ENCODE measurements at regions not wholly inside any gene's neighbourhood (a gene's known extent, or its start where the extent isn't known, plus 50 kb on each side); places are given as distances from the start of the nearest gene placed in this dataset.
"Not testable (repeated sequence)": the region's sequence is repeated elsewhere in the genome, so short reads cannot be mapped to it uniquely, and the experiment has no call there.

DNA sequence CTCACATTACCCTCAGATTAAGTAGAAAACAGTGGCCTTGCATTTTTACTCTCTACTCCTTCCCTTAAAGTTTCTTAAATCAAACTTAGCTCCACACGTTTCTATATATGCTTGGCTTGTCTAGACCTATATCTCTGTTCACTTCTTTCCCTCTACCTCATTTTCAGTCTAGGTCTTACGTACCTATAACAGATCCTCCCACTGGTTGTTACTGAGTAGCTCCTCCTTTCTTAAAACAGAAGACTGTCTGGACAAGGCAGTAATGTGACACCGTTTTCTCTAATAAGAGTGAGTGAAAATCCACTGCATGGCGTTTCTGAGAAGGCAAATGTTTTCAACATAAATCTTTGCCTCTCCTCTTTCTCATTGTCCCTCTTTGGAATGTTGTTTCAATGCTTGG, 211.7 kb upstream of the POGK start:
- Mint-ChIP-seq H3K4me1 (ENCODE audit: low read depth) (no peaks in the 10 kb centered on the region), H3K27ac (no peak overlapping the region), H3K4me3 (ENCODE audit: low read depth) (no peak overlapping the region), H3K36me3 (ENCODE audit: low read depth) (no peaks in the 10 kb centered on the region), H3K27me3 (ENCODE audit: low read depth) (no peaks in the 10 kb centered on the region), H3K9me3 (no peaks in the 10 kb centered on the region)
- intact Hi-C loops (cut with micrococcal nuclease): no loop called here
- no peak for DNase-seq (ENCODE audit: low spot score)

DNA sequence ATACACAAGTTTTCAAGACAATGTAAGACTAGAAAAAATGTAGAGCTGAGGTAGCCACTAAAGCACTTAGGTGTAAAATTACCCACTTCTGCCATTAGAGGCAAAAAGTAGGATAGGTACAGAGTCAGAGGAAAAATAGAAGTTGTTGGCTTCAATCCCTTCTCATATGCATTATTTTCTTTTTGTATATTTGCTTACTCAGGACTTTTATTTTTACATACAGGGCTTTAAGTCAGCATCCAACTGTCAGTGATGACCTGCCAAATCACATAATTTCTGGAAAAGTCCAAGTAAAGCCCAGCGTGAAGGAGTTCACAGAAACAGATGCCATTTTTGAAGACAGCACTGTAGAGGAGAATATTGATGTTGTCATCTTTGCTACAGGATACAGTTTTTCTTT, 211.0 kb upstream of the POGK start:
- H3K4me3 Mint-ChIP-seq (ENCODE audit: low read depth): no peak overlapping the region
- DNase-seq (ENCODE audit: low spot score): no peak
- no peaks in the 10 kb centered on the region for H3K27me3 Mint-ChIP-seq (ENCODE audit: low read depth)
- H3K36me3 Mint-ChIP-seq (ENCODE audit: low read depth): no peaks in the 10 kb centered on the region
- intact Hi-C loops (cut with micrococcal nuclease): no loop called here
- no peak overlapping the region for H3K27ac Mint-ChIP-seq
- no peaks in the 10 kb centered on the region for H3K9me3 Mint-ChIP-seq
- no peaks in the 10 kb centered on the region for H3K4me1 Mint-ChIP-seq (ENCODE audit: low read depth)

DNA sequence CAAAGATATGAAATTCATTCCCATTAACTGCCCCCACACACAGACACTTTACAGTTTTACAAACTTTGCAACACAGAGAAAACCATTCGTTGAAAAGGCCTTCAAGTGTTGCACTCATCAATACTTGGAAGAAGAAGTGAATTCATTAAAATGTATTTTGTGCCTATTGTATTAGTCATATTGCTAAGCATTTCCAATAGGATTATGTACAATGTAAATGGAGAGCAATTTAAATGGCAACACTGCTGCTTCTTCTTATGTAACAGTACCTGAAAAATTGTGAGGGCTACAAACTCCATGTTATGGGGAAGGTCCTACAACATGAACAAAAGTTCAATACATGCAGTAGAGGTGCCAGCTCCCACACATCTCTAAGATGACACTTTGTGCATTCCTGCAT, 209.3 kb upstream of the POGK start:
- DNase-seq (ENCODE audit: low spot score): no peak
- no peak overlapping the region for H3K27ac Mint-ChIP-seq
- H3K27me3 Mint-ChIP-seq (ENCODE audit: low read depth): no peaks in the 10 kb centered on the region
- intact Hi-C loops (cut with micrococcal nuclease): no loop called here
- no peaks in the 10 kb centered on the region for H3K4me1 Mint-ChIP-seq (ENCODE audit: low read depth)
- no peak overlapping the region for H3K4me3 Mint-ChIP-seq (ENCODE audit: low read depth)
- no peaks in the 10 kb centered on the region for H3K36me3 Mint-ChIP-seq (ENCODE audit: low read depth)
- H3K9me3 Mint-ChIP-seq: no peaks in the 10 kb centered on the region

DNA sequence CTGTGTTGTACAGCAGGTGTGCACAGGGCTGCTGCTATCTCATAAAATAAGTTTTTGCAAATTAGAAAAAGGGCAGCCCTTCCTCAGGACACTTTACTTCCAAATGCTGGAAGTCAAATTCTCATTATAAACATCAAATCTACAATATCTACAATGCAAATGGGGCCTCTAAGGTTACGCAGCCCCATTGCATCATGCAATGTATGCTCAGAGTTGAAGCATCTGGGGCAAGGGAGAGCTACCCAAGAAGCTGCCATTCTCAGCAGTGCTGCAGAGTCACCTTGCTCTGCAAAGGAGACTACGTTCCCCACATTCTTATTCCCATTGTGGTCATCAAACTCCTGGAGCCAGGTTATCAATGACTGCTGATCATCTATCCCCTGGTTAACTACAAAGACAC, 208.9 kb upstream of the POGK start:
- no peak overlapping the region for H3K27ac Mint-ChIP-seq
- DNase-seq (ENCODE audit: low spot score): no peak
- intact Hi-C loops (cut with micrococcal nuclease): no loop called here
- no peaks in the 10 kb centered on the region for H3K27me3 Mint-ChIP-seq (ENCODE audit: low read depth)
- no peaks in the 10 kb centered on the region for H3K36me3 Mint-ChIP-seq (ENCODE audit: low read depth)
- no peaks in the 10 kb centered on the region for H3K9me3 Mint-ChIP-seq
- H3K4me1 Mint-ChIP-seq (ENCODE audit: low read depth): no peaks in the 10 kb centered on the region
- no peak overlapping the region for H3K4me3 Mint-ChIP-seq (ENCODE audit: low read depth)

DNA sequence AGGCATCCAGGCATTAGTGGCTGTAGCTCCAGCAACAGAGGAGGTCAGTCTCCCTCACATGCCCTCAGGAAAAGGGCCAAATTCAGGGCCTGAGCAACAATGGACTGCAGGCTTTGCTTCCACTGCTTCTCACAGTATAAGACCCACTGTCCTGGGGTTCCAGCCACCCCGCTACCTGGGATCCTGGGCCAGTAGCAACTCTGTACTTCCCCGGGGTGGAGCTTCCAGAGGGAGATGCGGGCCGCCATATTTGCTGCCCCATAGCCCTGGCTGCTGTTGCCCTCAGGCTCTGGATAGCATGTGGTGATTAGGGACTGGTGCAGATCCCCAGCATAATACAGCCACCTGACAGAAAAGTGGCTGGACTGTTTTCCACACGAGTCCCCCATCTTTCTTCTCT, 201.1 kb upstream of the POGK start:
- no peak overlapping the region for H3K4me3 Mint-ChIP-seq (ENCODE audit: low read depth)
- intact Hi-C loops (cut with micrococcal nuclease): no loop called here
- H3K4me1 Mint-ChIP-seq (ENCODE audit: low read depth): no peaks in the 10 kb centered on the region
- H3K27me3 Mint-ChIP-seq (ENCODE audit: low read depth): no peaks in the 10 kb centered on the region
- no peaks in the 10 kb centered on the region for H3K36me3 Mint-ChIP-seq (ENCODE audit: low read depth)
- DNase-seq (ENCODE audit: low spot score): no peak
- no peak overlapping the region for H3K27ac Mint-ChIP-seq
- no peaks in the 10 kb centered on the region for H3K9me3 Mint-ChIP-seq

DNA sequence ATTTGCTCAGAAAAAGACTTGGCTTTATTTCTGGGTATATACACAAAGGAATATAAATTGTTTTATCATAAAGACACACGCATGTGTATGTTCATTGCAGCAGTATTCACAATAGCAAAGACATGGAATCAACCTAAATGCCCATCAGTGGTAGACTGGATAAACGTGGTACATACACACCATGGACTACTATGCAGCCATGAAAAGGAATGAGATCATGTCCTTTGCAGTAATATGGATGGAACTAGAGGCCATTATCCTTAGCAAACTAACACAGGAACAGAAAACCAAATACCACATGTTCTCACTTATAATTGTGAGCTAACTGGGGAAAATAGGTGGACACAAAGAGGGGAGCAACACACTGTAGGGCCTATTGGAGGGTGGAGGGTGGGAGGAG, 182.0 kb upstream of the POGK start:
- DNase-seq (ENCODE audit: low spot score); H3K9me3 Mint-ChIP-seq; H3K4me3 Mint-ChIP-seq (ENCODE audit: low read depth); H3K27ac Mint-ChIP-seq; intact Hi-C loops (cut with micrococcal nuclease); H3K4me1 Mint-ChIP-seq (ENCODE audit: low read depth); H3K27me3 Mint-ChIP-seq (ENCODE audit: low read depth); H3K36me3 Mint-ChIP-seq (ENCODE audit: low read depth): not testable (repeated sequence)

DNA sequence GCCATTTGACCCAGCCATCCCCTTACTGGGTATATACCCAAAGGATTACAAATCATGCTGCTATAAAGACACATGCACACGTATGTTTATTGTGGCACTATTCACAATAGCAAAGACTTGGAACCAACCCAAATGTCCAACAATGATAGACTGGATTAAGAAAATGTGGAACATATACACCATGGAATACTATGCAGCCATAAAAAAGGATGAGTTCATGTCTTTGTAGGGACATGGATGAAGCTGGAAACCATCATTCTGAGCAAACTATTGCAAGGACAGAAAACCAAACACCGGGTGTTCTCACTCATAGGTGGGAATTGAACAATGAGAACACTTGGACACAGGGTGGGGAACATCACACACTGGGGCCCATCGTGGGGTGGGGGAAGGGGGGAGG, 172.5 kb upstream of the POGK start:
- H3K36me3 Mint-ChIP-seq (ENCODE audit: low read depth); intact Hi-C loops (cut with micrococcal nuclease): not testable (repeated sequence)

DNA sequence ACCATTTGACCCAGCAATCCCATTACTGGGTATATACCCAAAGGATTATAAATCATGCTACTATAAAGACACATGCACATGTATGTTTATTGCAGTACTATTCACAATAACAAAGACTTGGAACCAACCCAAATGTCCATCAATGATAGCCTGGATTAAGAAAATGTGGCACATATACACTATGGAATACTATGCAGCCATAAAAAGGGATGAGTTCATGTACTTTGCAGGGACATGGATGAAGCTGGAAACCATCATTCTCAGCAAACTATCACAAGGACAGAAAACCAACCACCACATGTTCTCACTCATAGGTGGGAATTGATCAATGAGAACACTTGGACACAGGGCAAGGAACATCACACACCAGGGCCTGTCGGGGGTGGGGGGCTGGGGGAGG, 171.7 kb upstream of the POGK start:
- H3K9me3 Mint-ChIP-seq; intact Hi-C loops (cut with micrococcal nuclease); DNase-seq (ENCODE audit: low spot score); H3K36me3 Mint-ChIP-seq (ENCODE audit: low read depth); H3K27me3 Mint-ChIP-seq (ENCODE audit: low read depth); H3K4me1 Mint-ChIP-seq (ENCODE audit: low read depth); H3K27ac Mint-ChIP-seq; H3K4me3 Mint-ChIP-seq (ENCODE audit: low read depth): not testable (repeated sequence)

More for the DNA sequence above, 172.5 kb upstream of the POGK start:
- H3K9me3 Mint-ChIP-seq; DNase-seq (ENCODE audit: low spot score); H3K4me1 Mint-ChIP-seq (ENCODE audit: low read depth); H3K27ac Mint-ChIP-seq; H3K4me3 Mint-ChIP-seq (ENCODE audit: low read depth); H3K27me3 Mint-ChIP-seq (ENCODE audit: low read depth): not testable (repeated sequence)

DNA sequence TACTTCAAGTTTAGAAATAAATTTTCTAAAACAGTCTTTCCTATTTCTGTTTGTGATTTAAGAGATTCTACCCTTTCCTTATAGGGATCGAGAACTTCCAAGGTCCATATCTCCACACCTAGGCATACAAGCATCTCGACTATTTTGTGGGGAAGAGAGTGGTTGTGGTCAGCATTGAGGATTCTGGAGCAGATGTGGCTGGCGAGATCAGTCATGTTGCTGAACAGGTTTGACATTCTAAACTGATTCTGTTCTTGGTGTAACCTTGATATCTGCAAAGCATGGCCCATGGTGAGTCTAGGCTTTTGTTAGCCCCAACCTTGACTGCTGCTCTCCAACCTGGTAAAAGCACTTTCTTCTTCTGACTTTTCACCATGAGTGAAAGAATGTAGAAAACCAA, 167.6 kb upstream of the POGK start:
- Mint-ChIP-seq H3K4me3 (ENCODE audit: low read depth) (no peak overlapping the region), H3K9me3 (no peaks in the 10 kb centered on the region), H3K36me3 (ENCODE audit: low read depth) (no peaks in the 10 kb centered on the region), H3K4me1 (ENCODE audit: low read depth) (peaks cover 8% of the 10 kb centered on the region), H3K27ac (no peak overlapping the region), H3K27me3 (ENCODE audit: low read depth) (no peaks in the 10 kb centered on the region)
- intact Hi-C loops (cut with micrococcal nuclease): no loop called here
- DNase-seq (ENCODE audit: low spot score): no peak

DNA sequence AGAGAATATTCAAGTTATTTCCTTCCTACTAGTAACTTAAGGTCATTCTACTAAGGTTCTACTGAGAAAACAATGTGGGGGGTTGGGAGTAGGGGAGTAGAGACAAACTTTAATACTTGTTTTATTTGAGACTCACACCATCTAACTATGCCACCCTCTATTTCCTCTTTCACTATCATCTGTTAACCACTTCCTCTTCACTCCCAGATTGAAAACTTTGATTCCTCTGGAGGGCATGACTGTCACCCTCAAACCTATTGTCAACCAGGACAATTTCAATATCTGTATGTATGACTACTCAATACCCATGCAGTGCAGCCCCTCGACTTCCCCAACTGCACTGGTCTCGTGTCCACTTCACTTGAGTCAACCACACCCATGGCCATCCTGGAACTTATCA, 165.6 kb upstream of the POGK start:
- H3K27me3 Mint-ChIP-seq (ENCODE audit: low read depth): no peaks in the 10 kb centered on the region
- DNase-seq (ENCODE audit: low spot score): no peak
- intact Hi-C loops (cut with micrococcal nuclease): no loop called here
- no peaks in the 10 kb centered on the region for H3K36me3 Mint-ChIP-seq (ENCODE audit: low read depth)
- no peak overlapping the region for H3K4me3 Mint-ChIP-seq (ENCODE audit: low read depth)
- no peaks in the 10 kb centered on the region for H3K9me3 Mint-ChIP-seq
- no peak overlapping the region for H3K27ac Mint-ChIP-seq
- H3K4me1 Mint-ChIP-seq (ENCODE audit: low read depth): peaks cover 8% of the 10 kb centered on the region

DNA sequence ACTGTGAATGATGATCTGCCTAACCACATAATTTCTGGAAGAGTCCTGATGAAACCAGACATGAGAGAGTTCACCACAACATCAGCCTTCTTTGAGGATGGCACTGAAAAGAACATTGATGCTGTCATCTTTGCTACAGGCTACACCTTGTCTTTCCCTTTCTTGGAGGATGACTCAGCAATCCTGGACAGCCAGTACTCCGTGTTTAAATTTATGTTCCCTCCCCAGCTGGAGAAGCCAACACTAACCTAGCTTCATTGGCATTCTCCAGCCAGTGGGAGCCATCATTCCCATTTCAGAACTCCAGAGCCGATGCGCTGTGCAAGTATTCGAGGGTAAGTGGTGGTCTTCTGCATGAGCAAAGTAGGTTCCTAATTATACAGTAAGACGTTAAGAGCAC, 164.1 kb upstream of the POGK start:
- Mint-ChIP-seq H3K4me3 (ENCODE audit: low read depth) (no peak overlapping the region), H3K27ac (no peak overlapping the region)
- intact Hi-C loops (cut with micrococcal nuclease): no loop called here

DNA sequence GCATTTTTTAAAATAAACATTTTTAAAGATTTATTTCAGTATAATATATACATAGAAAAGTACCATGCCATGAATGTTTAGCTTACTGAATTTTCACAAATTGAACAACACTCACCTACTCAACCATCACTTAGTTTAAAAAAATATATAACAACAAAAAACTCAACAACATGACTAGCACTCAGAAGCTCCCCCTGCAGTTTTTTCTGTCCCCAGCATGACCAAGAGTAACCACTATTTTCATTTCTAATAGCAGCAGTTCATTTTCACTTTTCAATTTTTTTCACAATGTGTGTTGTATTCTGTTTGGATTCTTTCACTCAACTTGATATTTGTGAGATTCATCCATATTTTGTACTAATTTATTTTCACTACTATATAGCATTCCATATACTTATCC, 162.3 kb upstream of the POGK start:
- intact Hi-C loops (cut with micrococcal nuclease): no loop called here
- H3K27ac Mint-ChIP-seq: no peak overlapping the region
- no peaks in the 10 kb centered on the region for H3K9me3 Mint-ChIP-seq
- peaks cover 8% of the 10 kb centered on the region for H3K4me1 Mint-ChIP-seq (ENCODE audit: low read depth)
- no peak for DNase-seq (ENCODE audit: low spot score)
- no peaks in the 10 kb centered on the region for H3K27me3 Mint-ChIP-seq (ENCODE audit: low read depth)
- H3K36me3 Mint-ChIP-seq (ENCODE audit: low read depth): no peaks in the 10 kb centered on the region
- H3K4me3 Mint-ChIP-seq (ENCODE audit: low read depth): no peak overlapping the region

More for the DNA sequence above, 164.1 kb upstream of the POGK start:
- no peaks in the 10 kb centered on the region for H3K27me3 Mint-ChIP-seq (ENCODE audit: low read depth)
- H3K36me3 Mint-ChIP-seq (ENCODE audit: low read depth): no peaks in the 10 kb centered on the region
- H3K4me1 Mint-ChIP-seq (ENCODE audit: low read depth): peaks cover 8% of the 10 kb centered on the region
- no peak for DNase-seq (ENCODE audit: low spot score)
- no peaks in the 10 kb centered on the region for H3K9me3 Mint-ChIP-seq

DNA sequence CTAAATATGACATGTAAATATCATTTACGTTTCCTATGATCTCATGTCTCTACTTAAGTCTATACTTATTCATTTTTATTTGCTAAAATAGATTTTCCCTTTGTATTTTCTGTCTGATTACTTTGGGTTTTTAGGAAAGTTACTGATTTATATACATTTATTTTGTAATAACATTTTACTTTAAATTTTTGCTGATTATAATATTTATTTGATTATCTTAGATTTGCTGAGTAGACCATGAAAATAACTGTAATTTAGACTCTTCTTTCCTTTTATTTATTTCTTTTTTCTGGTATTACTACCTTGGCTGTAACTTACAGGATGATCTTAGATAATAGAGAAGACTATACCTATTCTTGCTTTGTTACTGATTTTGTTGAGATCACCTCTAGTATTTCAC, 159.9 kb upstream of the POGK start:
- Mint-ChIP-seq H3K27me3 (ENCODE audit: low read depth) (no peaks in the 10 kb centered on the region), H3K9me3 (no peaks in the 10 kb centered on the region), H3K4me1 (ENCODE audit: low read depth) (peaks cover 2% of the 10 kb centered on the region), H3K27ac (no peak overlapping the region), H3K36me3 (ENCODE audit: low read depth) (no peaks in the 10 kb centered on the region), H3K4me3 (ENCODE audit: low read depth) (no peak overlapping the region)
- DNase-seq (ENCODE audit: low spot score): no peak
- intact Hi-C loops (cut with micrococcal nuclease): no loop called here

DNA sequence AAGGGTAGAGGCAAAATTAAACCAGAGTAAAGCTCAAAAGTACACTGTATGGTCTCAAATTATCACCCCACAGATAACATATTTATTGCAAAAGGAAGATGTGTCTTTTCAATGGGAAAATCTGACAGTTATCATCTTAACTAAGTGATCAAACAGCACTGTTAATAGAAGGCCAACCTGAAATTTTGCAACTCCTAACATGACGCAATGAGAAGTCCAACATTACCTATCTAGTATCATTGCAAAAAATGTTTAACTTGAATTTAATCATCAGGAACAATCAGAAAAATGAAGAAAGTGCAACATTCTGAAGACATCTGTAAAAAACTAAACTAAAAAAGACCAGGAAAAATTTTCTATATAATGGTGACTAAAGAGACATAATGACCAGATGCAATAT, 156.7 kb upstream of the POGK start:
- Mint-ChIP-seq H3K27me3 (ENCODE audit: low read depth) (no peaks in the 10 kb centered on the region), H3K4me1 (ENCODE audit: low read depth) (no peaks in the 10 kb centered on the region), H3K9me3 (peaks cover 8% of the 10 kb centered on the region), H3K36me3 (ENCODE audit: low read depth) (no peaks in the 10 kb centered on the region), H3K4me3 (ENCODE audit: low read depth) (no peak overlapping the region), H3K27ac (no peak overlapping the region)
- intact Hi-C loops (cut with micrococcal nuclease): no loop called here
- DNase-seq (ENCODE audit: low spot score): no peak

Data from activated T-helper 2 cell treated with anti-CD3 and anti-CD28 coated beads, Interferon-gamma antibody, Interleukin-2, Interleukin-4, amounts not matched to agents 10 μg/mL and 5 μg/mL and 100 μg/mL, durations not matched to agents 14 hours and 24 hours and 36 hours (primary cell).